ENCODE measurements at regions not wholly inside any gene's neighbourhood (a gene's known extent, or its start where the extent isn't known, plus 50 kb on each side); places are given as distances from the start of the nearest gene placed in this dataset.

GRCh38 chr10:84848967-84849366, 520.6 kb downstream of the CCSER2 start:
- TF ChIP-seq EZH2 (IDR thresholded peaks at IDR 0.05; ENCODE audit: low read length, missing control alignments) (no peak), CTCF (conservative IDR thresholded peaks at IDR 0.05 in 1 of 2, IDR thresholded peaks at IDR 0.05 in 1 of 2; ENCODE audit: low read depth in 1 of 2, low read length in 2 of 2) (no peak)
- no peak for DNase-seq (ENCODE audit: low read depth in 2 of 2)
- H3K9me3 ChIP-seq (ENCODE audit: control insufficient read depth, insufficient read depth, low read depth, low read length) = no peaks in the 10 kb centered on the region
- H2AFZ ChIP-seq (ENCODE audit: low read length) = no peak overlapping the region
- H3K36me3 ChIP-seq (ENCODE audit: control insufficient read depth, insufficient read depth, low read length) = no peaks in the 10 kb centered on the region
- no peak overlapping the region for H3K4me3 ChIP-seq (replicated peaks in 1 of 4; ENCODE audit: control extremely low read depth in 1 of 4, insufficient read depth in 1 of 4, low read depth in 3 of 4, low read length in 4 of 4)
- H4K20me1 ChIP-seq (ENCODE audit: control insufficient read depth, extremely low read depth, insufficient read depth, low read length) = no peaks in the 10 kb centered on the region
- H3K79me2 ChIP-seq (ENCODE audit: control insufficient read depth, insufficient read depth, low read length) = no peaks in the 10 kb centered on the region
- no peak overlapping the region for H3K9ac ChIP-seq (ENCODE audit: insufficient read depth, low read length)
- no peak overlapping the region for H3K27ac ChIP-seq (ENCODE audit: insufficient read depth, low read length)
- H3K4me2 ChIP-seq (ENCODE audit: extremely low read depth, insufficient read depth, low read length) = no peak overlapping the region
- no peaks in the 10 kb centered on the region for H3K4me1 ChIP-seq (ENCODE audit: control insufficient read depth, extremely low read depth, insufficient read depth, low read length)
- no peaks in the 10 kb centered on the region for H3K27me3 ChIP-seq (ENCODE audit: control insufficient read depth, insufficient read depth, low read length)

GRCh38 chr10:84850826-84851225, 522.4 kb downstream of the CCSER2 start:
- no peak for DNase-seq (ENCODE audit: low read depth in 2 of 2)
- Histone ChIP-seq H3K9me3 (ENCODE audit: control insufficient read depth, insufficient read depth, low read depth, low read length) (no peaks in the 10 kb centered on the region), H3K27me3 (ENCODE audit: control insufficient read depth, insufficient read depth, low read length) (no peaks in the 10 kb centered on the region), H2AFZ (ENCODE audit: low read length) (no peak overlapping the region), H3K4me3 (replicated peaks in 1 of 4; ENCODE audit: control extremely low read depth in 1 of 4, insufficient read depth in 1 of 4, low read depth in 3 of 4, low read length in 4 of 4) (no peak overlapping the region), H3K9ac (ENCODE audit: insufficient read depth, low read length) (no peak overlapping the region), H4K20me1 (ENCODE audit: control insufficient read depth, extremely low read depth, insufficient read depth, low read length) (no peaks in the 10 kb centered on the region), H3K27ac (ENCODE audit: insufficient read depth, low read length) (no peak overlapping the region), H3K79me2 (ENCODE audit: control insufficient read depth, insufficient read depth, low read length) (no peaks in the 10 kb centered on the region), H3K36me3 (ENCODE audit: control insufficient read depth, insufficient read depth, low read length) (no peaks in the 10 kb centered on the region), H3K4me2 (ENCODE audit: extremely low read depth, insufficient read depth, low read length) (no peak overlapping the region), H3K4me1 (ENCODE audit: control insufficient read depth, extremely low read depth, insufficient read depth, low read length) (no peaks in the 10 kb centered on the region)
- TF ChIP-seq CTCF (conservative IDR thresholded peaks at IDR 0.05 in 1 of 2, IDR thresholded peaks at IDR 0.05 in 1 of 2; ENCODE audit: low read depth in 1 of 2, low read length in 2 of 2) = no peak
- TF ChIP-seq EZH2 (IDR thresholded peaks at IDR 0.05; ENCODE audit: low read length, missing control alignments) = no peak

GRCh38 chr10:84854439-84854838, 526.0 kb downstream of the CCSER2 start:
- Histone ChIP-seq H4K20me1 (ENCODE audit: control insufficient read depth, extremely low read depth, insufficient read depth, low read length) (no peaks in the 10 kb centered on the region), H3K36me3 (ENCODE audit: control insufficient read depth, insufficient read depth, low read length) (no peaks in the 10 kb centered on the region), H3K9ac (ENCODE audit: insufficient read depth, low read length) (no peak overlapping the region), H3K4me2 (ENCODE audit: extremely low read depth, insufficient read depth, low read length) (no peak overlapping the region), H3K27ac (ENCODE audit: insufficient read depth, low read length) (no peak overlapping the region), H3K27me3 (ENCODE audit: control insufficient read depth, insufficient read depth, low read length) (no peaks in the 10 kb centered on the region), H3K4me1 (ENCODE audit: control insufficient read depth, extremely low read depth, insufficient read depth, low read length) (no peaks in the 10 kb centered on the region), H3K4me3 (replicated peaks in 1 of 4; ENCODE audit: control extremely low read depth in 1 of 4, insufficient read depth in 1 of 4, low read depth in 3 of 4, low read length in 4 of 4) (no peak overlapping the region), H2AFZ (ENCODE audit: low read length) (no peak overlapping the region), H3K79me2 (ENCODE audit: control insufficient read depth, insufficient read depth, low read length) (no peaks in the 10 kb centered on the region), H3K9me3 (ENCODE audit: control insufficient read depth, insufficient read depth, low read depth, low read length) (no peaks in the 10 kb centered on the region)
- DNase-seq (ENCODE audit: low read depth in 2 of 2) = no peak
- TF ChIP-seq EZH2 (IDR thresholded peaks at IDR 0.05; ENCODE audit: low read length, missing control alignments) = no peak
- TF ChIP-seq CTCF (conservative IDR thresholded peaks at IDR 0.05 in 1 of 2, IDR thresholded peaks at IDR 0.05 in 1 of 2; ENCODE audit: low read depth in 1 of 2, low read length in 2 of 2) = no peak

Data from fibroblast of lung (primary cell).